Forelimb muscle (tissue), 1 donor: ENCODE measurements at regions not wholly inside any gene's neighbourhood (a gene's known extent, or its start where the extent isn't known, plus 50 kb on each side); places are given as distances from the start of the nearest gene placed in this dataset.

ENCODE experiments used
- DNase-seq: peaks from one replicate; pipeline ENCODE4 v3.0.0-alpha.2; 2013; ENCODE audit warnings: low read depth

GRCh38 chr18:45266023-45266422 is 349.3 kb upstream of the SLC14A2 start:
- DNase-seq = no peak

- no peak for DNase-seq
Observed at GRCh38 chr18:45267622-45268021, 347.7 kb upstream of the SLC14A2 start.

- DNase-seq = no peak
Observed at GRCh38 chr18:45268583-45268982, 346.7 kb upstream of the SLC14A2 start.

GRCh38 chr18:45270289-45270771 is 344.9 kb upstream of the SLC14A2 start:
- DNase-seq = no peak

- DNase-seq = no peak
Observed at GRCh38 chr18:45274026-45274425, 341.2 kb upstream of the SLC14A2 start.

GRCh38 chr18:45275367-45276113 is 339.7 kb upstream of the SLC14A2 start:
- DNase-seq = no peak

- DNase-seq = no peak
Observed at GRCh38 chr18:45276878-45277277, 338.4 kb upstream of the SLC14A2 start.

- DNase-seq = no peak
Observed at GRCh38 chr18:45277908-45278307, 337.4 kb upstream of the SLC14A2 start.

GRCh38 chr18:45280481-45281276 is 334.6 kb upstream of the SLC14A2 start:
- DNase-seq = no peak

- DNase-seq = no peak
Observed at GRCh38 chr18:45282101-45282812, 333.0 kb upstream of the SLC14A2 start.

GRCh38 chr18:45284174-45284573 is 331.1 kb upstream of the SLC14A2 start:
- no peak for DNase-seq

GRCh38 chr18:45284851-45285250 is 330.4 kb upstream of the SLC14A2 start:
- no peak for DNase-seq

- no peak for DNase-seq
Observed at GRCh38 chr18:45285251-45285650, 330.0 kb upstream of the SLC14A2 start.

- DNase-seq = no peak
Observed at GRCh38 chr18:45286431-45286830, 328.8 kb upstream of the SLC14A2 start.

- DNase-seq = no peak
Observed at GRCh38 chr18:45287531-45287930, 327.7 kb upstream of the SLC14A2 start.

GRCh38 chr18:45290364-45290763 is 324.9 kb upstream of the SLC14A2 start:
- DNase-seq = no peak

- no peak for DNase-seq
Observed at GRCh38 chr18:45291621-45292615, 323.4 kb upstream of the SLC14A2 start.

- DNase-seq = no peak
Observed at GRCh38 chr18:45295388-45295787, 319.9 kb upstream of the SLC14A2 start.

- no peak for DNase-seq
Observed at GRCh38 chr18:45298986-45299385, 316.3 kb upstream of the SLC14A2 start.

- no peak for DNase-seq
Observed at GRCh38 chr18:45303026-45303425, 312.2 kb upstream of the SLC14A2 start.

- no peak for DNase-seq
Observed at GRCh38 chr18:45304558-45304957, 310.7 kb upstream of the SLC14A2 start.
